ENCODE measurements at regions not wholly inside any gene's neighbourhood (a gene's known extent, or its start where the extent isn't known, plus 50 kb on each side); places are given as distances from the start of the nearest gene placed in this dataset.
"Not testable (repeated sequence)": the region's sequence is repeated elsewhere in the genome, so short reads cannot be mapped to it uniquely, and the experiment has no call there.

DNA sequence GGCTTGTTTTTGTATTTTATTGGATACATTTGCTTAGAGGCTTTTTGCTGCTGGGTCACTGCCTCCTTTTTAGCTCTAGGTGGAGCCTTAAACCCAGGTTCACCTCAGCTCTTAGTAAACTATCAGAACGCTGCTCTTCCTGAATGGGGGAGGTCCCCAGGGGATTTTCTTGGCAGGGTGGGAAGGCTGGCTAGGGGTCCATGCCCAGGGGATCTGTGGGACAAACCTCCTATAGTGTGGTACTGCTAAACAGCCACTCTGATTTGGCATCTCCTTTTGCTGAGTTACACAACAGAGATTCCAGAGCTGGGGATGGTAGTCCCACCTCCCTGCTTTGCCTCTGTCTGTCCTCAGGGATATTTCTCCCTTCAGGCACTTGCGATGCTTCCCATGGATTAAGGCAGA lies 204.9 kb downstream of the ZIC5 start:
- no peak for DNase-seq

DNA sequence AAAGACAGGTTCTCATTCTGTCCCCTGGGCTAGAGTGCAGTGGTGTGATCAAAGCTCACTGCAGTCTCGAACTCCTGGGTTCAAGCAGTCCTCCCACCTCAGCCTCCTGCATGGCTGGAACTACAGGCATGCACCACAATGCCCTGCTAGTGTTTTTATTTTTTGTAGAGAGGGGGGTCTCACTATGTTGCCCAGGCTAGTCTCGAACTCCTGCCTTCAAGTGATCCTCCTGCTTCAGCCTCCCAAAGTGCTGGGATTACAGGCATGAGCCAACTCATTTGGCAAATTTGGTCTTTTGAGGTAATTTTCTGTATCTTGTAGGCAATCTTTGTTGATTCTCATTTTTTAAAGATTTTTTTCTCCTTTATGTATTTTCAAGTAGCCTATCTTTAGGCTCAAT lies 205.7 kb downstream of the ZIC5 start:
- DNase-seq: no peak

DNA sequence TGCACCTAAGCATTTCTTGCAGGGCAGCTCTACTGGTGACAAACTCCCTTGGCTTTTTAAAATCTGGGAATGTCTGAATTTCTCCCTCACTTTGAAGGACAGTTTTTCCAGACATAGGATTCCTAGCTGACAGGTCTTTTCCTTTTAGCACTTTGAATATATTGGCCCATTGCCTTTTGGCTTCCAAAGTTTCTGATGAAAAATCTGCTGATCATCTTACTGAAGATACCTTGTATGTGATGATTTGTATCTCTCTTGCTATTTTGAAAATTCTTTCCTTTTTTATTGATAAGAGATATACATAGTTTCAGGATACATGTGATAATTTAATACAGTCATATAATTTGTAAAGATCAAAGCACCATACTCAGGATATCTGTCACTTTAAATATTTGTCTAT lies 211.1 kb downstream of the ZIC5 start:
- DNase-seq: no peak

DNA sequence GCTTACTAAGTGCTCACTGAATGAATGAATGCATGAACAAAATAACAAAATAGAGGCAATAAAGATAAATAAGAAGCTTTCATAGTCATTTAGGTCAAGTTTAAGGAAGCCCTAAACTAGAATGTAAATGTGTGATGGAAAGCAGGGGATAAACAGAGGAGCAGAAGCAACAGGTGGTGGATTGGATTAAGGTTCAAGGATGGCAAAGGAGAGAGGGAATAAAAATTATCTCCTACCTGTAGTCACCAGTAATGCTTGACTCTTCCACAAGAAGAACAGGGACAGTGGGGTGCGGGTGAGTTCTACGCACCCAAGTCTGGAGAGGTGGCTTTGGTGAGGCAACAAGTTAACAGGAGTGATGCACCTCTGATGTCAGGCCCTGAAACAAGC lies 212.4 kb downstream of the ZIC5 start:
- DNase-seq: no peak

DNA sequence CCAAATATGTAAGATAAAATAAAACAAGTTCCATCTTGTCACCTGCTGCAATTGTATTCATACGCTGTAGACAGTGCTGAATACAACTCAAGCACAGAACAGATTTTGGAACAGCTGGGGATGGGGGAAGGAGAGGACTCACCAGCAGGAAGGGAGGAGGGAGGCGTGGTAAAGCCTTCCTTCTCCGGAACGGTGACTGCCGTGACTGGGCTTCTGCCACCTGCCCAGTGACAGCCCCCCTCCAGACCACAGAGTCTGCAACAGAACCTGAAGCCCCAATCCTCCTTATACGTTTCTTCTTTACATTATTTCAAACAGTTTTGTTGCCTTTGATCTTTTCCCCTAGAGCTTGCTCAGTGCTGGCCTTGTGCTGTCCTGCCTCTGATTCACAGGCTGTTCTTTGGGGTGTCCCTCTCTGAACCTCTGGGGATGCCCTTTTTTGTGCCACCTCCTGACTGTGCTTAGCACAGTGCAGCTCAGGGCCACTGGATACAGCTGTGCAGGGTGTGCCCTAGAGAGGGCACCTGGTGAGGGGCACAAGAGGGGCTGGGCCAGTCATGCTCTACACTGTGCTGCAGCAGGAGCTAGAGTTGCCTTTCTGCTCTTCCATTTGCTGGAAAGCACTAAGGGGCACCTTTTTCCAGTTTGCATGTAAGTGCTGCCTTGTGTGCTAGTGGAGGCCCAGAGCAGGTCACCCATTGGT lies 213.0 kb downstream of the ZIC5 start:
- DNase-seq: no peak

DNA sequence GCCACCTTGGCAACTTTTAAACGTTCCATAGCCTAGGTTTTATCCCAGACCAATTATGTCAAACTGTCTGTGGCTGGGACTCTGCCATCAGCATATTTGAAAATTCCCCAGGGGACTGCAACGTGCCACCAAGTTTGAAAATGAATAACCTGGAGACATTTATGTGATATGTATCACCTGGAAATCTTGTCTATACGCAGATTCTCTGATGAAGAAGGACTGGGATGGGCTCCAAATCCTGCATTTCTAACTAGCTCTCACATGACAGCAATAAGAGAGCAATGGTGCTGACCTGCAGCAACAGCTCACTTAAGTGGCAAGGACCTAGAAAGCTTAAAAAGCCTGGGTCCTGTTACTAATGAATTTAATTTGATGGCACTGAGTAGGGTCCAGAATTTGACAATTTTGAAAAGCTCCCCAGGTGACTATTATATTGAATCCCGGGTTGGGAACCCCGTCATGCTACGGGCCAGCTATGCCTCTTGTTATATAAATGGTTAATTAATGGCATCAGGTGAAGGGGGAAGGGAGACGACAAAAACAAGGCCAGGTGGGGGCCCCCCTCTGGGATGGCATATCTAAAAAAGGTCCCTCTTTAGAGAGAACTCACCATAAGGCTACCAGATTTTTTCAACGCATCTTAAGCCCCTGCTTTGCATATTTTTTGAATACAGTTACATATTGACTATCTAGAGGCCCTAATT lies 213.7 kb downstream of the ZIC5 start:
- DNase-seq: no peak

DNA sequence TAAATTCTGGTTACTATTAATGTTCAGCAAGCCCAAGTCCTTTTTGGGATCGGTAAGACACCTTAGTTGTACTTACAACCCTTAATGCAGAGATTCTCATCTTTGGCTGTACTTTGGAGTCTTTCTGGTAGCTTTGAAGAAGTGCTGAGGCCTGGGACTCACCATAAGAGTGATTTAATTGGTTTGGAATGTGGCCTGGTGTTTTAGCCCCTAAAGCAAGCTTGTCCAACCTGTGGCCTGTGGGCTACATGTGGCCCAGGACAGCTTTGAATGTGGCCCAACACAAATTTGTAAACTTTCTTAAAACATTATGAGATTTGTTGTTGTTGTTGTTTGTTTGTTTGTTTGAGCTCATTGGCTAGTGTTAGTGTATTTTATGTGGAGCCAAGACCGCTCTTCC lies 215.3 kb downstream of the ZIC5 start:
- DNase-seq: no peak

DNA sequence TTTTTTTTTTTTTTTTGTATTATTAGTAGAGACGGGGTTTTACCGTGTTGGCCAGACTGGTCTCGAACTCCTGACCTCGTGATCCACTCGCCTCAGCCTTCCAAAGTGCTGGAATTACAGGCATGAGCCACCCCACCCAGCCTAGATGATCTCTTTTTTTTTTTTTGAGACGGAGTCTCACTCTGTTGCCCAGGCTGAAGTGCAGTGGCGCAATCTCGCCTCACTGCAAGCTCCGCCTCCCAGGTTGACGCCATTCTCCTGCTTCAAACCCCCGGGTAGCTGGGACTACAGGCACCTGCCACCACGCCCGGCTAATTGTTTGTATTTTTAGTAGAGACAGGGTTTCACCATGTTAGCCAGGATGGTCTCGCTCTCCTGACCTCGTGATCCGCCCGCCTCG lies 216.8 kb downstream of the ZIC5 start:
- not testable (repeated sequence) for DNase-seq

DNA sequence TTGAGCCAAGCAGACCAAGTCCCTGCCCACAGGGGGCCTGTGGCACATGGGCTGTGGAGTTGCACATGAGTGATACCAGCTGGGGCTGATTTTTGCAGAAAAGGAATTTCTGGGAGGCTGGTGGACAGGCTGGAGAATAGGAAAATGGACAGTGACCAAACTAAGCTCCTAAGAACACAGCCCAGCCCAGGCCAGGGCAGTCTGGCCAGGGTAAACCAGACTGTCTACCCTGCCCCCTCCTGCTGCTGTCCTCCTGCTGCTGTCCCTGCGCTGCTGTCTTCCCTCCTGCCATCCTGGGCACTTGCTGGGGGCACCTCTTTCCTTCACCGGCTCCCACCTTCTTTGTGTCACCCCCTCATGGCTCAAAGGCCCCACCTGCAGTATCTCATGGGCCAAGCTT lies 219.2 kb downstream of the ZIC5 start:
- no peak for DNase-seq

DNA sequence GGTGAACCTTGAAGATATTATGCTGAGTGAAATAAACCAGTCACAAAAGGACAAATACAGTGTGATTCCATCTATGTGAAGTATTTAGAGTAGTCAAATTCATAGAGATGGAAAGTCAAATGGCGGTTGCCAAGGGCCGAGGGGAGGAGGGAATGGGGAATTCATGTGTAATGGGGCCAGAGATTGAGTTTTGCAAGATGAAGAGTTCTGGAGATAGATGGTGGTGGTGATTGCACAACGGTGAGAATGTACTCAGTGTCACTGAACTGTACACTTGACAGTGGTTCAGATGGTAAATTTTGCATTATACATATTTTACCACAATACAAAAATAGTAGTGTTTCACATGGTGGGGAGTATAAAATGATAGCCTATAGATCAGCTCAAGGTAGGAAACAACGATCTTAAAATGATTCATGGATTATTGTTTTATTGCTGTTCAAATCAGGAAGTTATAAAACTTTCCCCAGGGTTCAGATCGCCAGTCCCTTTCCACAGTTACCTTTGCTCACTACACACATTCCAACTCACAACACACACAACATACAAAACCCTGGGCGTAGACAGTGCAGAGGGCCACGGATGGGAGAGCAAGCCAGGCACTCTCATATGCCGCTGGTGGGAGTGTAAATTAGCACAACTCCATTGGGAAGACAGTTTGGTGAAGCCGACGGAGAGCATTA lies 219.9 kb downstream of the ZIC5 start:
- no peak for DNase-seq

DNA sequence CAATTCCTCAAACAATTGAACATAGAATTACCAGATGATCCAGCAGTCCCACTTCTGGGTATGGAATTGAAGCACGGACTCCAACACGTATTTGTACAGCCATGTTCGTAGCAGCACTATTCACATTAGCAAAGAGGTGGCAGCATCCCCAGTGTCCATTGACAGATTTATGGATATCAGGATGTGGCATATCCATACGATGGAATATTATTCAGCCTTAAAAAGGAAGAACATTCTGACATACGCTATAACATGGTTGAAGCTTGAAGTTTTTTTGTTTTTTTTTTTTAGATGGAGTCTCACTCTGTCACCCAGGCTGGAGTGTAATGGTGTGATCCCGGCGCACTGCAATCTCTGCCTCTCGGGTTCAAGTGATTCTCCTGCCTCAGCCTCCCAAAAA lies 220.6 kb downstream of the ZIC5 start:
- no peak for DNase-seq

DNA sequence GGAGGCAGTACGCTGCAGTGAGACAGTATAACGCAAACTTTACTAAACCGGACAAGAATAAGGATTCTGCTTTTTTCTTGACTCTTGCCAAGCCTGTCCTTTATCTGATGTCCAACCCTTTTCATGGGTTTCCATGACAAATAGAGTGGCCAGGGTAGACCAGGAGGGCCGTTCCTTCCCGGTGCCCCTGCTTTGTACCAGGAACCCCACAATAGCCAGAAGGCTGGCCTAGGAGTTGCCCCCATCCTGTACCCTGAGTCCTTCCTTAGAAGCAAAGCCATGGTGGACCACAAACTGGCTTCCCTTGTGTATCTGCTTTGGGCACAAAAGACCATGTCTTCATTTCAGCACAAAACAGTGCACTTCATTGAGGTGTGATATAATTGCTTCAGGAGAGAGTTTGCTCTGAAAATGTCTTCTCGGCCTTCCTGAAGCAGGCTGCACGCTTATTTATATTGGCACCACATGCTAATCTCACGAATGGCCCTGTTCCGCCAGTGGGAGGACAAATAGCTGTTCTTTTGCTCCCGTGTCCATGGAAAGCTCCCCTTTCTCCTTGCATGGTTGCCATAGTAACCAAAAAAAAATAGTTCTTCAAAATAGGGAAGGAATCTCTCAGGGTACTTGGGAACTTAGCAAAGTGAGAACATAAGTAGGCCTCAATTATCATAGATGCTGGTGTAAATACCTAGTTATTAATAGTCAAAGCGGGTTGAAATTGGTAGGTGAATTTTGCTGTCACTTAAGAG lies 222.1 kb downstream of the ZIC5 start:
- no peak for DNase-seq

DNA sequence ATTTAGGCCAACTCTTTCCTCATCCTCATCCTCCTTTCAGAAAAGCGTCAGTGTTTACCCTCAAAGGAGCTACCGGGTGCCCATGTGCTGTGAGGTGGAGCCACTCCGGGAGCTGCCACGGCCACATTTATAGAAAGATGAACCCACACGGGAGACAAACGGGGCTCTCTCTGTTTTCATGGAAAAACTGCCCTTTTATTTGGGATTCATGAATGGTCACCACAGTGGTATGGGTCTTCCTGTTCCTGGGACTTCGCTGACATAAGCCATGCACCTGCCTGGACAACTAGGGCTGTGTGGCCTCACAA lies 224.2 kb downstream of the ZIC5 start:
- no peak for DNase-seq

DNA sequence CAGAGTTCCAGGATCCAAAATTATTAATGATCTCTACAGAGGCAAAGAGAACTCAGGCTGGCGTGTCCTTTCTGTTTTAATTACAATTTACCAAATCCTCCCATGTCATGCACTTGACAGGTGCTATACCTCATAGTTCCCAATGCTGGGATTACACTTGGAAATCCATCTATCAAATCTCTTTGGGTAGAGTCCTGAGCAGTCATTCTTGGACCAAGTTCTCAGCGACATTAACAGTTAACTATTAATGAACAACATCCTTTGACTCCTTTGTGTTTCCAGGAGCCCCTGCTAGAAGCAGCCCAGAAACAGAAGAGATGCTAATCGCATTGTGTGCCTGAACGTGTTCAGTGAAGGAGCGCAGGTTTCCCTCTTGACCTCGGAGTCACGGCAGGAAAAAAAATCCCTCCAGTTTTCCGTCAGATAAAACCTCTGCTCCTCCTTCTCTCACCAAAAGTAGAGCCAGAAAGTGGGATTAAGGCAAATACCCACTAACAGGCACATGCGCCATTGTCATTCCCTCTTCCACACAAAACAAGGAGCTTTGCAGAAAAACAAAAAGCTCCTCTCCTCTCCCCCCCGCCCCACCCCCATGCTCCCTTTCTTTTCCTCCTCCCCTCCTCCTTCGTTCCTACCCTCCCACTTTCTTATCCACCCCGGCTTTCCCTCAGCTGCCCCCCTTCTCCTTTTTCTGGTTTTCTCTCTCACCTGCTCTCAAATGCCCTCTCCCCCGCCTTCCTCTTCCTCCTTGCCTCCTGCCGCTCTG lies 224.7 kb downstream of the ZIC5 start:
- DNase-seq: no peak

DNA sequence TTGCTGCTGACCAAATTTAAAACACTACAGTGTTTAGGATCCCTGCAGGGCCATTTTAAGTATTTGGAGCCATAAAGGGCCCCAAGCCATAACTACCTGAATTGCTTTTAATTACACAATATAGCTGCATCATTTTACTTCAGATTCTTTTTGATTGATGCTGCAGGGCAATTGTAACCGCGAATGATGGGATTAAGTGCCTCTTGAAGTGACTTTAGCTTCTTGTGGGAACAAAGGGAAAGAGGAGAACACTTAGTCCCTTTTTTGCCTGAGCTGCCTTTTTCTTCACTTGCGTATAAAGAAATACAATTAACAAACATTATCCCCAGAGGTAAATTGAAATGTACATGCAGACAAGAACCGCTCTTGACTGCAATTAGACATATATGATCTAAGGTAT lies 228.5 kb downstream of the ZIC5 start:
- DNase-seq: no peak

DNA sequence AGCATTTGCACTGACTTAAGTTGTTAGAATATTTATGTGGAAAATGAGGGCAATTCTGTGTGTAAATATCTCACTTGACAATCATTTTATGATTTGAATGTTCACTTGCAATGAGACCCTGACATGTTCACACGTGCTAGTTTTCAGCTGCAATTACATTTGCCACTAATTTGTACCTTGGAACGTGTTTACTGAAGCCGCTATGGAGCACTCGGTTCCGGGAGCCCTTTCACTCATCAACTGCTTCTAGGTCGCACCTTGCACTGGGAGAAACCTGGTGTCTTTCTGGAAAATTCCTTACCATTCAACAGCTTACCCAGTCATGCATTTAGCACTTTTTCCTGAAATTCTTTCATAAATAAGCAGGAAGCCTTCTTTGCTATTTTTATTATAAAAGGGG lies 229.6 kb downstream of the ZIC5 start:
- DNase-seq: no peak

DNA sequence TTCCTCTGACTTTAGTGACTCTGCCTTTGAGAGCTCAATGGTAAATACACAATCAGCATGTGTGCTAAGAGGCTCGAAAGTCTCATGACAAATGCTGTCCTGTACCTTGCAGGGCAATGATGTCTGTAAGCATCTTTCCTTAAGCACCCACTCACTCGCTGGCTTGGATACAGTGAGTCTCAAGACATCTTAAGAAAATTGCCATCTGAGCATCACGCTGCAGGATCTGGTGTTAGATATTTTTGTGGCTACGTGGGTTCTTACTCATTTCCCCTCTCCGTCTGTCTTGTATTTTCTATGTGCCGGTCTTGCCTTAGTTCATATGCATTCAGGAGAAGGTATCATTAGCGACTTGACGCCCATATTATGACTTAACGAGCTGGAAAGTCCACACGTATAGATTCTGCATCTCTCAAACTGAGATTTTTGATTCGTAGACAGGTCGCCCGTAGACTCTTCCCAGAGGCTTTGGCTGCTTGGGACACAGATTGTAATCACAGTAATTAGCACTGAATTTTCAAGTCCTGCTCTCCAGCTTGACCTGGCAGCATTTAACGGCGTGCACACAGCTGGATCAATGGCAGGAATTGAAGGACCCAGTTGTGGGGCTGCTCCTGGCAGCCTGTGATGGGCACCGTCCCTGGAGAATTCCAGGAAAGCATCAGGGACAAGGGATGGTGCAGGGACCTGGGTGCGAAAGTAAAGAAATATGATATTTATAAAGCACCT lies 231.2 kb downstream of the ZIC5 start:
- no peak for DNase-seq

DNA sequence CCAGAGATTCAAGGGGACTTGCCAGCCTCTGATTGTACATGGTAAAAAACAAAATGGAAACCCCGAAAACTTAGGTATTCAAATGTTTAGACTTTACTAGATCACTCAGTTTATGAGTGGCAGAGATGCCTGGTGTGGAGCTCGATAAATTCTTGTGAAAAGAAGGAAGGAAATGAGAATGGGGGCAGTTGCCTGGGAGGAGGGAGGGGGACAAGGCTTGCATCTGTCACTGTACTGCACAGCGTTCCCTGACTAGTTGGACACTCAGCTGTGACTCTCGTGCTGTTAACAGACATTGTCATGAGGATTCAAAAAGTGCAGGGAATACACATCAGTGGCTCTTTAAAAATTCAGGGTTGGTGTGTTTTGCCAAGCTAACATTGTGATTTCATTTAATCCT lies 232.9 kb downstream of the ZIC5 start:
- DNase-seq: no peak

DNA sequence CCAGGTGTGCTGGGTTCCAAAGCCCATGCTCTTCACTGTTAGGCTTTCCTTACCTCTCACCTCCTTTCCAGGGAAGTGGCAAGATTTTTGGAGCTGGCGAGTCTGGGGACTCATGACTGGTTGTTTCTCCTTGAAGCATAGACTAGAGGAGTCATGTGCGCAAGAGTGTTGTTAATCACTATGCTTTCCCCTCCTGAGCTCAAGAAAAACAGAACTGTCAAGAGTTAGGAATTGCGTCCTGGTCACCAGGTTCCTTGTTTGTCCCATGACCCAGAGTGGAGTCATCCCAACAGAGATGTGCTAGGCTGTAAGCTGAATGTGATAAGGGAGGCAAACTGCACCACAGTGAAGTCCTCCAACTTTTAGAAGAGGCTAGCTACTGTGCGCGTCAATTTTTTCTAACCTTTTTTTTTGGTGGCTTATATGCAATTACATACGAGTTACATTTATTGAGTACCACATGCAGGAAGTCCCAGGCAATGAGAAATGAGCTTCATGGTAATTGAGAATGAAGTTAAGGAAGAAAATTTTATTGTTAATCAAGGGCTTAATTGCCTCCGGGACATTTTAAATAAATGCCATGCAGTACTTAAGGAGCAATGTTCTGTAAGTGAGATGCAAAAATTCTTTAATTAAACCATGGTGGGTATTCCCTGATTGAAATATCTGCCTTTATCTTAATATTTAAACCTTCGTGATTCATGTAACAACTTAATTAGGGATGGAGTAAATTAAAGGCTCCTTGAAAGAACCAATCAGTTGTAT lies 233.9 kb downstream of the ZIC5 start:
- DNase-seq: no peak

DNA sequence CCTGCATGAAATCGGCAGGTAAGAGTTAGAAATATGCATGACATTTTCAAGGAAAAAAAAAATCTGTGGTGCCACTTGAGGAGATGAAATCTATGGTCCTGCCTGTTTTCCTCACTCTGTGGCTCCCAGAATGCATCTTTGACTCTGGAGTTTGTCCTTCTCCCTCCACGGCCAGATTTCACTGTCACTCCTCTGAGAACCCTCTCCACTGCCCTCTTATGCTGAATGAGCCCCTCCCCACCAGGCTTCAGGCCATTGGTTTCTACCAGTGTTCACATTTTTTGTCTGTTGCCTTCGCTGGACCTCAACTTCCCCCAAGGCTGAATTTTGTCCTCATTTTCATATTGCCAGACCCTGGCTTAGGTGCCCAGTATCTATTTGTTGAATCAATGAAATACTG lies 235.0 kb downstream of the ZIC5 start:
- DNase-seq: no peak

DNA sequence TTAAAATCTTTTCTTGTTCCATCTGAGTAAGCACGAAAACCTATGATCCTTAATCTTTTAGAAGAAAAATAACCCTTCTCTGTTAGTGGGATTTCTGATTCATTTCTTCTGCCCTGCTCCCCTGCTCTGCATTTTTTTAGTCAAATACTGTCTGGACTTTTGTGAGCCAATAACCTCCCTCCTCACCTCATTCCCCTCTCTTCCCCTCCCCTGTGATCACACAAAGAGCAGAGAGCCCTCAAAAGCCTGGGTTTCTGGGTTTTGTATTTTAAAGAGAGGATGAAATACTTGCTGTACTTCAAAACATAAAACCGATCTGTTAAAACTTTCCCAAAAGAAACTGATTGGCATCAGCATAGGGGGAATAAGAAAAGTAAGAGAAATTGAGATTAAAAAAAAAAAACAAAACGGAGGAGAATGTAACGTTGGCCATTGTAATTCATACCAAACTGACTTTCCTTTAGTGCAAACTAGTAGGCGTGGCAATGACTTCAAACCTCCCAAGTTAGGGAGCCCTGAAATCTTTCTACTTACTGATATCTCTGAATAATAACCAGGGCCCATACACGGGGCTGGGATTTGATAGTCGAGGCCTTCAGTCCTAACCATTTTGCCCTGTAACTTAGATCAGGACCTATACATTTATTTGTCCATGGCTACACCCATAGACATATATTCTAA lies 232.9 kb downstream of the TM9SF2 start:
- DNase-seq: no peak

Measured in GOT3 (cell line).